Activated CD4-positive, alpha-beta T cell treated with anti-CD3 and anti-CD28 coated beads, Interleukin-2, amount 50 U/mL, for 16 hours (primary cell): ENCODE measurements at regions not wholly inside any gene's neighbourhood (a gene's known extent, or its start where the extent isn't known, plus 50 kb on each side); places are given as distances from the start of the nearest gene placed in this dataset.
A peak's percentile ranks its signal among the peaks of the same experiment; 100 is the strongest.
"Not testable (repeated sequence)": the region's sequence is repeated elsewhere in the genome, so short reads cannot be mapped to it uniquely, and the experiment has no call there.

Source experiments
- DNase-seq: peaks from one replicate; pipeline ENCODE4 v3.0.0-alpha.2; 2020

DNA sequence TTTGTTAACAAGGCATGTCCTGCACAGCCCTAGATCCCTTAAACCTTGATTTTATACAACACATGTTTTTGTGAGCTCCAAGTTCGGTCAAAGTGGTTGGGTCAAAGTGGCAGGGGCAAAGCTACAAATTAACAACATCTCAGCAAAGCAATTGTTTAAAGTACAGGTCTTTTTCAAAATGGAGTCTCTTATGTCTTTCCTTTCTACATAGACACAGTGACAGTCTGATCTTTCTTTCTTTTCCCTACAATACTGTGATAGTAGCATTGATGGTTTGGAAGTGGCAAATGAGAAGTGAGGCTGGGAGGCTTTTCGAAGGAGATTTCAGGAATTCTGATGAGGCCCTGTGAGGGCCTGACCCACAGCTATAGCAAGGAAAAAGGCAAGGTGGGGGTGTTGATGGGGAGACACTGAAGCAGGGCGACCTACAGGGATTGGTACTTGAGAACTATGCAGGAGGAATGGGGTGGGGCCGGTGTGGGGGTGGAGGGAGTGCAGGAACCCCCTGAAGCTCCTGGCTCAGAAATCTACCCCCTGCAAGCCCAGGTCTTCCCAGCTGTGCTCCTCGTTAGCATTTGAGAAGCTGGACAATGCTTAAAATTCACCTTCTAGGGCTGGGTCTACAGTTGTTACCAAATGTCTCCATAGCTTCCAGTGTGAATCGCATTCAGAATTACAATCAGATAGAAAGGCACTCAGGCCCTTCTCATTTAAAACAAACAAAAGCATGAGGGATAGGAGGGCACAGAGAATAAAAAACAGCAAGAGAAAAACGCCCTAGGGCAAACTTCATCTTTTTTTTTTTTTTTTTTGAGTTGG is 102.6 kb upstream of the PPM1J start:
- DNase-seq, result no peak

DNA sequence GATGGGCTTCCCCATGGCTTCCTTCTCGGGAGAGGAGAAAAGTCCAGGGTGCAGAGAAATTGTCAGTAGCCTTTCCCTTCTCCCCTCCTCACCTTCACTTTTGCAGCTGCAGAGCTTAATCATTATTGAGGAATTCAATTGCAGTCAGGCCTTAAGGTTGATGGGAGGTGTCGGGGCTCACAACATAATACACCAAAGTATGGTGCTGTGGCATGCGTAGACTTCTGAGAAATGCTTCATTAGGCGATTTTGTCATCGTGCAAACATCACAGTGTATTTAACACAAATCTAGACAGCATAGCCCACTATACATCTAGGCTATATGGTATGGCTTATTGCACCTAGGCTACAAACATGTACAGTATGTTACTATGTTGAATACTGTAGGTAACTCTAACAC is 100.2 kb upstream of the PPM1J start:
- DNase-seq, result no peak

DNA sequence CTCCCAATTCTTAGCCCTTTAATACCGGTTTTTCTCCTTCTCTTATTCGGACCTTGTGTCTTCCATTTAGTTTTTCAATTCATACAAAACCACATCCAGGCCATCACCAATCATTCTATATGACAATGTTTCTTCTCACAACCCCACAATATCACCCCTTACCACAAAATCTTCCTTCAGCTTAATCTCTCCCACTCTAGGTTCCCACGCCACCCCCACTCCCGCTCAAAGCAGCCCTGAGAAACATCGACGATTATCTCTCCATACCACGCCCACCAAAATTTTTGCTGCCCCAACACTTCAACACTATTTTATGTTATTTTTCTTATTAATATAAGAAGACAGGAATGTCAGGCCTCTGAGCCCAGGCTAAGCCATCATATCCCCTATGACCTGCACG is 99.5 kb upstream of the PPM1J start:
- not testable (repeated sequence) for DNase-seq

DNA sequence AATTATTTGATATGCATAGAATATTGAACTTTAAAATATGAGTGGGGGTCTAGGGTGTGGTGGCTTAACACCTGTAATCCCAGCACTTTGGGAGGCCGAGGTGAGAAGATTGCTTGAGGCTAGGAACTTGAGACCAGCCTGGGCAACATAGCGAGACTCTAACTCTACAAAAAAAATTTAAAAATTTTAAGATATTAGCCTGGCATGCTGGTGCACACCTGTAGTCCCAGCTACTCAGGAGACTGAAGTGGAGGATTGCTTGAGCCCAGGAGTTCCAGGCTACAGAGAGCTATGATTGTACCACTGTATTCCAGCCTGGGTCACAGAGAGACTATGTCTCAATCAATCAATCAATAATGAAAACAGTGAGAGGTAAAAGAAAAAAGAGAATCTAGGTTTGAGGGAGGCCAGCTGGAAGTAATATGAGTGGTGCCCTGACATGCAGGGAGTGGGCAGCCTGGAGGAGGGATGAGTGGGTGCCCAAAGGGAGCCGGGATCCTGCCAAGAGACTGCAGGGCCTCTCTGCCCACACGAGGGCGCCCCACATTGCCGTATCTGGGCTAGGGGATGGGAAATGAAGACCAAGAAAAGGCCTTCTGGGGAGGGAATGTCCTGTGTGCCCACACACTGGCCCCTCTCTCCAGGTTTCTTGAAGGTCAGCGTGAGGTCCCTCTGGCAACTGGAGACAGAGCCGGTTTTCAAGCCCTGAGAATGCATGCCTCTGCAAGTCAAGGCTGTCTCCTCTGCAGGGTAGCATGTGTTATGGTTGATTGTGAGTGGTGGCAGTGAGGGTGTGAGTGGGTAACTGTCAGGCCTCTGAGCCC is 93.9 kb upstream of the PPM1J start:
- peak; percentile 67 for DNase-seq

DNA sequence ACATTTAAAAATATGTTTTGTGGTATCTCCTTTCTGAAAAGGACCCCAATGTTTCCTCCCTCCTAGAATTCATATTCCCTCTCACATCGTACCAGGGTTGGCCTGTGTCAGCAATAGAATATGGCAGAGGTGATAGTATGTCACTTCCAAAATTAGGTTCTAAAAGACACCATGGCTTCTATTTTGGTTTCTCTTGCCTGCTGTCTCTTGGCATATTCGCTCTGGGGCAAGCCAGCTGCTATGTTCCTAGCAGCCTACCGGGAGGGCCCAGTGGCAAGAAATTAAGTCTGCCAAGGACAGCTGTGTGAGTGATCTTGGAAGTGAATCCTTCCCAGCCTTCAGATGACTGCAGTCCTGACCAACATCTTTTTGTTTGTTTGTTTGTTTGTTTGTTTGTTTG is 92.9 kb upstream of the PPM1J start:
- DNase-seq, result no peak

DNA sequence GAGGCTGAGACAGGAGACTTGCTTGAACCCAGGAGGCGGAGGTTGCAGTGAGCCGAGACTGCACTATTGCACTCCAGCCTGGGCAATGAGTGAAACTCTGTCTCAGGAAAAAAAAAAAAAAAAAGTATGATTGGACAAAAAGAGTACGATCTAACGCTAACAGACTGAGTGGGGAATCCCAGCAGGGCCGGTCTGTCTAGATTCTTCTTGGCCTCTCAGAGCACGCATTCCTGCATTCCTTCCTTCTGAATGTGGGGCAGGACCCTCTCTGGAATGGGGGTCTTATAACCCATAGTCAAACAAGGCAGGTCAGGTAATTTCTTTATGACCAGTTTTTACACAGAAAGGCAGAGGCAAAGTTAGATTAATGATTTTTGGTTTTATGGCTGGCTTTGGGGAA is 92.0 kb upstream of the PPM1J start:
- DNase-seq, result no peak

DNA sequence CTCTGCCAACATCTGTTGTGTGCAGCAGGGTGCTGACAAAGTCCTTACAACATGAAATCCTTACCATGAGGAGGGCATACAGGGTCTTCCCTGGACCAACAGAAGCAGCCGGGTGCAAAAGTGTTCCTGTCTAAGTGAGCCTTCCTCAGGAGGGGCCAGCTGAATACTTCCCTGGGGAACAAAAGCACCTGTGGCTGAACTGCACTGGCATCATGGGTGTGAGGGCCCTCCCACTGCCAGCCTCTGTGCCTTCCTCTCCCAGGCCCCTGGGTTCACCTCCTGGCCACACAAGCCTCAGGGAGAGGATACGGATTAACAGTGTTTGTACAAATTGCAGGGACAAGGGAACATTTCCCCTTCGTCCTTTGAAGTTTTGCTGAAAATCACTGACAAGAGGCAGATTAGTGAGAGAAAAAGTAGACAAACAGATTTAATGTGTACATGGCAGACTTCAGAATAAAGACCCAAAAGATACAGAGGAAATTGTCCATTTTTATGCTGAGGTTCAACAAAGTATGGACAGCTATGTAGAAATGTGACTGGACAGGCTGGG is 91.0 kb upstream of the PPM1J start:
- no peak for DNase-seq

DNA sequence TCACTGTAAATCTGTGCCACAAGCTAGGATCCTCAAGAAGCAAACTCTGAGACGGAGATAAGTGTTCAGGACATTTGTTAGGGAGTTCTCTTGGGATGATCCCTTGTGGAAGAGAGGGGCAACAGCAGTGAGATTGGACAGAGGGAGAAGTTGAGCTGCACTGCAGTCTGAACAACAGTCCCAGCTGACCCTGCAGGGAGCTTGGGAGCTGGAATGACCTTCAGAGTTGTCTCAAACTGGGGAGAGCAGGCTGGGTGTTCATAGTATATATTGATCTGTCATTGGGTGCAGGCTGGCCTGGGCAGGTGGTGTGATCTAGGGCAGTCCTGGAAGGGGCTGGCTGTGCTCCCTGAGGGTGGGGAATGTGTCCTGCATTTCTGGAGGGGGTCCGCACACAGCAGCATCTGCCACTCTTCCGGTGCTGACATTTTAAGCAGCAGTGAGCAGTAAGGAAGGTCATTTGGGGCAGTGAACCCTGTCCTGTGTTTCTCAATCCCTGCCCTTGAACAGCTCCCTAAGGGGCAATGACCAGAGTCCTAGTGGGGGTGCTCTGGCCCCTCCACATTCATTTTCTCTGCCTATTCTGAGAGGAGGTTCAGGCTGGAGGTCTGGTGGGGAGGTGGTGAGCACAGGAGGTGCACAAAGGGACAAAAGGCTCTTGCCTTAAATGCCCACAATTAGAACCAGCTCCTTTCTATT is 90.2 kb upstream of the PPM1J start:
- no peak for DNase-seq

DNA sequence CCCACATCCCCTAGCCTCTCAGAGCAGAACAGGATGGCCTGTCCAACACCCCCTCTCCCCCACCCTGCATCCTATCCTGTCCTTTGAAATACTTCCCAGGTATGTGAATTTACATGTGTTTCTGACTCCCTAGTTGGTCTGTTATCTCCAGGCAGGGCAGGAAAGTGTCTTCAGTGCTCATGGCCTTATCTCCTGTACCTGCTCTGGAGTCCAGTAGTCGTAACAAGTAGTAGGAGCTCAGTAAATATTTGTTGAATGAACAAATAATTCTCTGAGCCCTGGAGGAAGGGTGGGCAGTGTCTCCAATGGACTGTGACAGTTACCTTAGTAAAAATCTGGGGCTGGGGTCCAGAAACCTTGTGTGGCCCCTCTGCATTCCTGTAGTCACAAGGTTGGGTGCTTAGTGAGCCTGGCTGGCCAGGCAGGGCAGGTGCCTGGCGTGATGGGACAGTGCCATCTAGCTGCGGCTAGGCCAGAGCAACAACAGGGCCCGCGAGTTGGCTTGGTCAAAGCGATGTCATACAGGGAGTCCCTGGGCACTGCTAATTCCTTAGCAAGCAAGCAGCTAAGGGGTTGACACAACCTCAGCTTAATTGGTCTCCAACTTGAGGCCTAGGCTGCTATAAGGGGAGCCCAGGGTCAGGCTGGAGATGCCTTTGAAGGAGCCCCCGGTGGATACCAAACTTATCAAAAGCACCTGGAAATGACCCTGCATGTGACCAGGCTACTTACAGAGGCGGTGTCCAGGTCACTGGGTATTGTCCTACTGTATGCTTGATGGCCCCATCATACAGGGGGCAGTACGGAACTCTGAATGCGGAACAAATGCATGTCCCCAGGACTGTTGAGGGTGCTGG is 89.0 kb upstream of the PPM1J start:
- peak; percentile 59 for DNase-seq

DNA sequence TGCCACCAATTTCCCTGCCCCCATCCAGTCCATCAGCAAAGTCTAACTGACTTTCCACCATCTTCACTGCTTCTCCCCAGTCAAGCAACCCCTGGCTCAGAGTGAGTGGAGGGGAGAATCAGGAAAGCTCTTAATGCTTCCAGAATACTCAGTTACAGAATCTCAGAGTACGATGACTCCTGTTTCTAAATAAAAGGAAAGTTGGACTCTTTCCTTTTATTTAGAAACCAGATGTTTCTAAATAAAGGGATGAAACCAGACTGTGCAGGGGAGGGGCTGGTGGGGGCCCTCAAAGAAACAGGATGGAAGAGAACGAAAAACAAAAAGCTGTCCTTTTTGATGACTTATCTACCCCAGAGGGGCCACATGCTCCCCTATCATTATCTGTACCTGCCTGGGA is 85.2 kb upstream of the PPM1J start:
- no peak for DNase-seq

DNA sequence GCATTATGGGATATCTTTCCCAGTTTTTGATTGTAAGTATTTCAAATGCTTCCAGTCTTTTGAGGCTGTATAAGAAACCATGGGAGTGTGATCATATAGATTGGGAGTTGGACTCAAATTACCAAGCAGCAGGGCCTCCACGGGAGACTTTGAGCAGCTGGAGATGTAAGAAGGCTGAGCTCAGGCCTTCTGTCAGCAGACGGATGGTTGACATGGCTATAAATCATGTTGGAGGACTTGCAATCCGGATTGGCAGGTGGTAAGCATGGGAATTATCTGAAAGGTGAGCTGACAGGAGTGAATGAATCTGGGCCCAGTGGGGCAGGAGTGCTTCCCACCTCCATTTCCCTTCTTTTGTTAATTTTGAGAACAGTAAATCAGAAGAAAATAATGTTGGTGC is 83.2 kb upstream of the PPM1J start:
- DNase-seq, result no peak

DNA sequence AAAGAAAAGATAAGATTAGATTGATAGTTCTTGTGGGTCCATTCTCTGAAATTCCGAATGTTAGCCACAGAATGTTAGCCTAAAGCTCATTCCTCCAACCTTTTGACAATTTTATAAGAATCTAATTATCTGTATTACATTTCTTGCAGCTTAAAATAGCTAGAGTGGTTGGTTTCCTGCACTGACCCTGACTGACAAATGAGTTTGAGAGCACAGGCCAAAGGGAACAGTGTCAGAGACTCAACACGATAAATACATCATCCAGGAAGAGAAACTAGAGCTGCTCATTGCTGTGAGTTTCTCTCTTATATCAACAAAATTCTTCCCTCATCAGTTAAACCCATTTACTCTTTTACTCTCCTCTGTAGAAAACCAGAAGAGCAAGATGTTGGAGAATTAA is 82.1 kb upstream of the PPM1J start:
- no peak for DNase-seq

DNA sequence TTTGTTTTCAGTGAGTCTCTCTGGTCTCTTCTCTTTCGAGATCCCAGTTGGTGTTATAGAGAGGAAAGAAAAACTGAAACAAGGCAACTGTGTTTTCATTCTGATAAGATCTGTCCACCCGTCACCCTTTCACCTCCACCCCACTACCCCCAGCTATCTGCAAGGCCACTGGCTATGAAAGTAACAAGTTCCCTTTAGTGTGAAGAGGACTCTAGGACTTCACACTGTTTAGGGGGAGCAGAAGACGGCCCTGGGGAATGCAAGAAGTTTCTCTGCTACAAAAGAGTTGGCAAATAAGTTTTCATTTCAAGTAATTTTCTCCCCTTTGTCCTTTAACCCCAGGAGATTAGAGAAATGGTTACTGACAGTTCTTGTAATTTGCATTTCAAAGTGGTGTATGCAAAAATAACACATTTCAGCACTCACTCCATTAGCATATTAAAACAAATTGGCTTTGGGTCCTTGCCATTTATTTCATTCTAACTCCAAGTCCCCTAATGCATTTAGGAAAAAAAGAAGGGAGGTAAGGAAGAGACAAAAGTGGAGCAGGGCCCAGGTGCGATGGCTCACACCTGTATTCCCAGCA is 79.6 kb upstream of the PPM1J start:
- no peak for DNase-seq

DNA sequence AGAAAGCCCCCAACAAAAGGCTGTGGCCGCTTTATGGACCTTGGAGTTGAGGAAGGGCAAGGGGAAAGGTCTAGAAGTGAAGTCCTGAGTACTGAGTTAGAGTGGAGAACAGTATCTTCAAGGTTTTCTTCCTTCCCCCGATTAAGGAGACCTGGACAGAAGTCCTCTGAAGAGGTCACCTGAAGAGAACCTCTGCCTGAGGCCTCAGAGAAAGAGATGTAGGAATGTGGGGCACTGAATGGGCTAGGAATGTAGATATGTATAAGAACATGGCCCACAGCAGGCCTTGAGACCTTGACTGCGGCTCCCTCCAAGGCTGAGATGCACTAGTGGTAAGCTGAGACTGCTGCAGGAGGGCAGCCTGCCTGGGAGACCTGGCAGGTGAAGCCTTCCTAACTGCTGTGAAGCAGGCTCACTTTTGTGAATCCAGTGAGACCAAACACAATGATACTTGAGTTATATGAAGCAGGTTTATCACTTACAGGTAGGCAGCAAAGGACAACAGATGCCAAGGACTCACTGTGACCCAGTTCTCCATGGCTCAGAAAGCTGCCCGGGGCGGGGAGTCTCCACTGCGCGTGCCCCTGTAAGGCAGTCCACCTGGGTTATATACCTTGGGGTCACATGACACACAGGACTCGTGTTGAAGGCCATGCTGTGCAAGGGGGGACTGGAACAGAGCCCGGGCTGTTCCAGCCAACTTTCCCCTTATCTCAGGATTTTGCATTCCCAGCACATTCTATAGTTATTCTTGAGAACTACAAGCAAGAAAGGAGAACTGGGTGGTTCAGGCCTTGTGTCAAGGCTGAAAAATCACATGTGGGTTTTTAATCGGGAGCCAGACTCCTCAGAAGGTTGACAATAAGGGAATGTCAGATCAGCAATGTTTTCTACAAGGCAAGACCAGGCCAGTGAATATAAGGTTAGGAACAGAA is 78.8 kb upstream of the PPM1J start:
- DNase-seq, result no peak

DNA sequence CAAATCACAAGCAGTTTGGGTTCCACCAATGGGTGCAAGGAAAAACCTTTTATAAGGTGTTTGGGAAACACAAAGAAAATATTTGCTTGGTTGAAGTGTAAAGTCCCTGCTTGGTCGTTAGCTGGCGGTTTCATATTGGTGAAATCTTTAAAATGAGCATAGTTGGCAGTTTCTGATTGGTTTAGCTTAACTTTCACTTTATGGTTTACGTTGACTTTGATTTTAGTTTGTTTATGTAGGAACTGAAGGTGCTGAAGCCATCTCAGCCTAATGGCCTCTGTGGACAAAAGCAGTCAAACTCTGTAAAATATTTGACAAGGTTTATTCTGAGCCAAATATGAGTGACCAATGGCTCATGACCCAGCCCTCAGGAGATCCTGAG is 76.6 kb upstream of the PPM1J start:
- no peak for DNase-seq

DNA sequence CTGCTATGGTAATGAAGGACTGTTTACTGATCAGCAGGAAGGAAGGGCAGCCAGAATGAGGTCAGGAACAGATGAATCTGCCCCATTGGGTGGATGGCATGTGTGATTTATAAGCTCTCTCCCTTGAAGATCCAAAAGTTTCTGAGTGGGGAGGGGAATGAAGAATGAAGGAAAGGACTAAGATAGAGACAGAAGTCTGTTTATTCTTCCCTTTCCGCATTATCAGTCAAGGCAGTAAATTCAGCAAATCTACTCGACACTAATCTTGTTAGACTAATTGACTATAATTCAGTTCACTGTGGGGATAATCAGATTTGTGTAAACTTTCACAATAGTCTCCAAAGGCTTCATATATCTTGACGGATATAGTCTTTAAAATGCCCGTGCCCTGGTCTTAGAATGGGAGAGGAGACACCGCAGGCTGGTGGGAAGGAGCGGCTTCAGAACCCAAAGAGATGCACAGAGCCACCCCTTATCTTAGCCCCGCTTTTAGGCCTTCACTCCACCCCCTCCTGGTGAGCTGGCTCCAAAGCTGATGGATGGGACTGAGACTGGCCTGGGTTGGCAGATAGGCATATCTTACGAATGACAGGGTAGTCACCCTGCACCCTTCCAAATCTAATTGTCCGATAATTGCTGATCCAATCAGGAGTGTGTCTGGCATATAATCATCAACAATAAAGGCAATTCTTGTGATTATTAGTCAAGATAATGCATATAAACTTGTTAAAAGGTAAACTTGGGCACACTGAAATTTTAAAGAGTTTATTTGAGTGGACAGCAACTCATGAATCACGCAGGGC is 76.0 kb upstream of the PPM1J start:
- DNase-seq, result no peak

DNA sequence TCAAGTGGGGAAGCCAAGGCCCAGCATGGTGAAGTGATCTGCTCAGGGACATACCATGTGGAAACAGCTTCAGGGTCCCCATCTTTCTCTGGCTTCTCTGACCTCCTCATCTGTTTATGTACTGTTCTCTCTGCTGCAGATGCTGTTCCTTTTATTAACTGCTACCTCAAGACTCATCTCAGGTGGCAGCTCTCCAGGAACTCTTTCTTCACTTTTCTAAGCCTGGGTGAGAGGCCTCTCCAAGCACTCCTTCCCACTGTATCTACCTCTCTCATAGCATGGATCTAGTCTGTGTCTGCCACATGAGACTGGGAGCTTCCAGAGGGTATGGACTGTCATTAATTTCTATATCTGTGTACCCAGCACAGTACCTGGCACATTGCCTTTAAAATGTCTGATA is 73.4 kb upstream of the PPM1J start:
- no peak for DNase-seq

DNA sequence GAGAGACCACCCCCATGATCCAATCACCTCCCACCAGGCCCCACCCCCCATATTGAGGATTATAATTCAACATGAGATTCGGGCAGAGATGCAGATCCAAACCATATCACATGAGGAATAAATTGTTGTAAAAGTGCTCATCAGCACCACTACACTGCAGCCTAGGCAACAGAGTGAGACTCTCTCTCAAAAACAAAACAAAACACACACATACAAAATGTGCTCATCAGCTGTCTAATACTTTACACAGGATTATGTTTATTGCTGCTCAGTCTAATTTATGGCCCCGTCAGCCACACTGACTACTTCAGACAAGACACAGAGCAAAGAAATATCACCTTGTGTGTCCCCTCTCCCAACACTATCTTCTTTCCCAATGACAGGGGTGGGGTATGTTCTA is 72.9 kb upstream of the PPM1J start:
- no peak for DNase-seq

DNA sequence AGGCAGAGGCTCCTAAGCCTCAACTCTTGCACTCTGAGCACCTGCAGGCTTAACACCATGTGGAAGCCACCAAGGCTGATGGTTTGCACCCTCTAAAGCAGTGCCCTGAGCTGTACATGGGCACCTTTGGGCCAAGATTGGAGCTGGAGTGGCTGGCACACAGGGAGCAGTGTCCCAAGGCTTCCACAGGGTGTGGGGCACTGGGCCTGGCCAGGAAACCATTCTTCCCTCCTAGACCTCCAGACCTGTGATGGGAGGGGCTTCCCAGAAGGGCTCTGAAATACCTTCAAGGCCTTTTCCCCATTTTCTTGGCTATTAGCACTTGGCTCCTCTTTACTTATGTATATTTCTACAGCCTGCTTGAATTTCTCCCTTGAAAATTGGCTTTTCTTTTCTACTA is 67.9 kb upstream of the PPM1J start:
- DNase-seq, result no peak
